LNCaP clone FGC (cell line): ENCODE measurements at regions not wholly inside any gene's neighbourhood (a gene's known extent, or its start where the extent isn't known, plus 50 kb on each side); places are given as distances from the start of the nearest gene placed in this dataset.

Experiments used
- DNase-seq: peaks from one replicate; pipeline ENCODE4 v3.0.0-alpha.2; 2011; ENCODE audit warnings: low read depth
- H3K4me3 ChIP-seq: 2 replicates; pipeline ENCODE4 v1.5.1; 2011; ENCODE audit warnings: mild to moderate bottlenecking, low read depth, low read length, control low read depth
- CTCF ChIP-seq: IDR thresholded peaks from 2 replicates; pipeline ENCODE4 v1.5.1; 2012; ENCODE audit warnings: mild to moderate bottlenecking; ENCODE audit not compliant: control insufficient read depth, insufficient read depth; ENCODE audit errors: extremely low read depth

GRCh38 chr1:196144588-196144987 is 463.7 kb downstream of the KCNT2 start:
- TF ChIP-seq CTCF = 0 out of 2 replicates have a peak, but pooled peaks have one; percentile 10
- DNase-seq = no peak
- H3K4me3 ChIP-seq = no peak overlapping the region

GRCh38 chr1:196143602-196144342 is 464.5 kb downstream of the KCNT2 start:
- no peak for TF ChIP-seq CTCF
- DNase-seq = no peak
- H3K4me3 ChIP-seq = no peak overlapping the region

- TF ChIP-seq CTCF = no peak
- no peak for DNase-seq
- no peak overlapping the region for H3K4me3 ChIP-seq
Observed at GRCh38 chr1:196142111-196142640, 466.1 kb downstream of the KCNT2 start.

GRCh38 chr1:196136396-196136795 is 471.8 kb downstream of the KCNT2 start:
- no peak for TF ChIP-seq CTCF
- no peak for DNase-seq

GRCh38 chr1:196131691-196132090 is 476.5 kb downstream of the KCNT2 start:
- no peak for DNase-seq
- H3K4me3 ChIP-seq = no peak overlapping the region
- no peak for TF ChIP-seq CTCF

More at GRCh38 chr1:196136396-196136795, 471.8 kb downstream of the KCNT2 start:
- no peak overlapping the region for H3K4me3 ChIP-seq

- DNase-seq = no peak
- no peak overlapping the region for H3K4me3 ChIP-seq
- TF ChIP-seq CTCF = no peak
Observed at GRCh38 chr1:196128835-196129234, 479.4 kb downstream of the KCNT2 start.

GRCh38 chr1:196121181-196121580 is 487.1 kb downstream of the KCNT2 start:
- H3K4me3 ChIP-seq = no peak overlapping the region
- no peak for DNase-seq
- no peak for TF ChIP-seq CTCF
